ENCODE measurements at regions not wholly inside any gene's neighbourhood (a gene's known extent, or its start where the extent isn't known, plus 50 kb on each side); places are given as distances from the start of the nearest gene placed in this dataset.

GRCh38 chr9:78671785-78672184, 374.9 kb downstream of the PSAT1 start:
- in situ Hi-C loops (cut with MboI), result no loop called here
- Histone ChIP-seq H3K4me1 (ENCODE audit: insufficient read depth) (peaks cover 23% of the 10 kb centered on the region), H3K4me3 (no peak overlapping the region), H4K20me1 (ENCODE audit: insufficient read depth) (no peaks in the 10 kb centered on the region), H3F3A (ENCODE audit: insufficient read depth) (peaks cover 16% of the 10 kb centered on the region), H3K9me3 (ENCODE audit: low read depth) (no peaks in the 10 kb centered on the region), H3K4me2 (ENCODE audit: unreplicated experiment) (no peak overlapping the region), H3K79me2 (ENCODE audit: insufficient read depth) (no peaks in the 10 kb centered on the region), H3K9ac (no peak overlapping the region), H3K27me3 (replicated peaks; ENCODE audit: insufficient read depth) (no peaks in the 10 kb centered on the region), H3K9me2 (ENCODE audit: insufficient read depth) (no peaks in the 10 kb centered on the region), H3K27ac (no peak overlapping the region), H3K36me3 (ENCODE audit: low read depth) (no peaks in the 10 kb centered on the region), H2AFZ (no peak overlapping the region)
- TF ChIP-seq EZH2phosphoT487 (IDR thresholded peaks at IDR 0.05; ENCODE audit: insufficient read depth, low read depth) (no peak), EZH2 (IDR thresholded peaks at IDR 0.05; ENCODE audit: insufficient read depth, poor library complexity, severe bottlenecking) (no peak)
- WGBS, 2 experiments (ENCODE audit: low coverage in 1 of 2, low lambda C conversion rate in 2 of 2, missing lambda C conversion rate in 2 of 2), result 47 to 49% methylated on average over 3 of the region's 3 CpGs
- DNase-seq, result no peak

- no peaks in the 10 kb centered on the region for H3K9me2 ChIP-seq (ENCODE audit: insufficient read depth)
- no peak overlapping the region for H3K27ac ChIP-seq
- H3K4me3 ChIP-seq, result no peak overlapping the region
- H3K27me3 ChIP-seq (replicated peaks; ENCODE audit: insufficient read depth), result no peaks in the 10 kb centered on the region
- H3K4me1 ChIP-seq (ENCODE audit: insufficient read depth), result peaks cover 30% of the 10 kb centered on the region
- no peaks in the 10 kb centered on the region for H3K36me3 ChIP-seq (ENCODE audit: low read depth)
- no peak overlapping the region for H3K4me2 ChIP-seq (ENCODE audit: unreplicated experiment)
- in situ Hi-C loops (cut with MboI), result no loop called here
- TF ChIP-seq EZH2phosphoT487 (IDR thresholded peaks at IDR 0.05; ENCODE audit: insufficient read depth, low read depth) (no peak), EZH2 (IDR thresholded peaks at IDR 0.05; ENCODE audit: insufficient read depth, poor library complexity, severe bottlenecking) (no peak)
- H3K9me3 ChIP-seq (ENCODE audit: low read depth), result no peaks in the 10 kb centered on the region
- H2AFZ ChIP-seq, result no peak overlapping the region
- no peak overlapping the region for H3K9ac ChIP-seq
- no peaks in the 10 kb centered on the region for H4K20me1 ChIP-seq (ENCODE audit: insufficient read depth)
- H3K79me2 ChIP-seq (ENCODE audit: insufficient read depth), result no peaks in the 10 kb centered on the region
- 82 to 83% methylated on average over 2 of the region's 2 CpGs for WGBS, 2 experiments (ENCODE audit: low coverage in 1 of 2, low lambda C conversion rate in 2 of 2, missing lambda C conversion rate in 2 of 2)
- no peak for DNase-seq
- peaks cover 19% of the 10 kb centered on the region for H3F3A ChIP-seq (ENCODE audit: insufficient read depth)
Measured at GRCh38 chr9:78674874-78675273, 377.9 kb downstream of the PSAT1 start.

GRCh38 chr9:78676009-78676408, 379.1 kb downstream of the PSAT1 start:
- Histone ChIP-seq H3K4me2 (ENCODE audit: unreplicated experiment) (peak overlapping the region; percentile 61), H3F3A (ENCODE audit: insufficient read depth) (peaks cover 19% of the 10 kb centered on the region), H3K9me2 (ENCODE audit: insufficient read depth) (no peaks in the 10 kb centered on the region), H3K79me2 (ENCODE audit: insufficient read depth) (no peaks in the 10 kb centered on the region), H3K36me3 (ENCODE audit: low read depth) (no peaks in the 10 kb centered on the region), H4K20me1 (ENCODE audit: insufficient read depth) (no peaks in the 10 kb centered on the region), H3K4me3 (peak overlapping the region; percentile 31; the same call in 1 of the 2 replicates), H3K9ac (peak overlapping the region; percentile 29; the same call in 1 of the 2 replicates), H2AFZ (peak overlapping the region; percentile 43; the same call in 1 of the 2 replicates), H3K27ac (peak overlapping the region; percentile 76), H3K4me1 (ENCODE audit: insufficient read depth) (peaks cover 30% of the 10 kb centered on the region), H3K9me3 (ENCODE audit: low read depth) (no peaks in the 10 kb centered on the region), H3K27me3 (replicated peaks; ENCODE audit: insufficient read depth) (no peaks in the 10 kb centered on the region)
- TF ChIP-seq EZH2phosphoT487 (IDR thresholded peaks at IDR 0.05; ENCODE audit: insufficient read depth, low read depth), result no peak
- no peak for TF ChIP-seq EZH2 (IDR thresholded peaks at IDR 0.05; ENCODE audit: insufficient read depth, poor library complexity, severe bottlenecking)
- WGBS, 2 experiments (ENCODE audit: low coverage in 1 of 2, low lambda C conversion rate in 2 of 2, missing lambda C conversion rate in 2 of 2), result 56 to 73% methylated on average over 2 of the region's 2 CpGs
- peak; percentile 48 for DNase-seq
- in situ Hi-C loops (cut with MboI), result no loop called here

- H3K9me2 ChIP-seq (ENCODE audit: insufficient read depth), result no peaks in the 10 kb centered on the region
- peak overlapping the region; percentile 61 for H3K4me2 ChIP-seq (ENCODE audit: unreplicated experiment)
- H3F3A ChIP-seq (ENCODE audit: insufficient read depth), result peaks cover 19% of the 10 kb centered on the region
- H4K20me1 ChIP-seq (ENCODE audit: insufficient read depth), result no peaks in the 10 kb centered on the region
- TF ChIP-seq EZH2phosphoT487 (IDR thresholded peaks at IDR 0.05; ENCODE audit: insufficient read depth, low read depth), result 0 out of 2 replicates have a peak, but pooled peaks have one; percentile 56
- no peak for TF ChIP-seq EZH2 (IDR thresholded peaks at IDR 0.05; ENCODE audit: insufficient read depth, poor library complexity, severe bottlenecking)
- in situ Hi-C loops (cut with MboI), result no loop called here
- no peaks in the 10 kb centered on the region for H3K9me3 ChIP-seq (ENCODE audit: low read depth)
- H3K4me1 ChIP-seq (ENCODE audit: insufficient read depth), result peaks cover 30% of the 10 kb centered on the region
- H3K27ac ChIP-seq, result peak overlapping the region; percentile 76
- no peaks in the 10 kb centered on the region for H3K27me3 ChIP-seq (replicated peaks; ENCODE audit: insufficient read depth)
- DNase-seq, result peak; percentile 72
- H2AFZ ChIP-seq, result no peak overlapping the region
- H3K36me3 ChIP-seq (ENCODE audit: low read depth), result no peaks in the 10 kb centered on the region
- no peaks in the 10 kb centered on the region for H3K79me2 ChIP-seq (ENCODE audit: insufficient read depth)
- H3K4me3 ChIP-seq, result peak overlapping the region; percentile 31
- H3K9ac ChIP-seq, result peak overlapping the region; percentile 29
Measured at GRCh38 chr9:78676623-78677022, 379.7 kb downstream of the PSAT1 start.

GRCh38 chr9:78677326-78677725, 380.4 kb downstream of the PSAT1 start:
- peaks cover 33% of the 10 kb centered on the region for H3K4me1 ChIP-seq (ENCODE audit: insufficient read depth)
- no peaks in the 10 kb centered on the region for H4K20me1 ChIP-seq (ENCODE audit: insufficient read depth)
- H3K9me3 ChIP-seq (ENCODE audit: low read depth), result no peaks in the 10 kb centered on the region
- DNase-seq, result peak; percentile 77
- no peaks in the 10 kb centered on the region for H3K79me2 ChIP-seq (ENCODE audit: insufficient read depth)
- 0 out of 2 replicates have a peak overlapping the region, but pooled peaks have one; percentile 10 for H2AFZ ChIP-seq
- no peaks in the 10 kb centered on the region for H3K27me3 ChIP-seq (replicated peaks; ENCODE audit: insufficient read depth)
- no peak overlapping the region; the same call in 1 of the 2 replicates for H3K9ac ChIP-seq
- no peak for TF ChIP-seq EZH2phosphoT487 (IDR thresholded peaks at IDR 0.05; ENCODE audit: insufficient read depth, low read depth)
- no peak for TF ChIP-seq EZH2 (IDR thresholded peaks at IDR 0.05; ENCODE audit: insufficient read depth, poor library complexity, severe bottlenecking)
- WGBS, 2 experiments (ENCODE audit: low coverage in 1 of 2, low lambda C conversion rate in 2 of 2, missing lambda C conversion rate in 2 of 2), result 8 to 15% methylated on average over 2 of the region's 2 CpGs
- in situ Hi-C loops (cut with MboI), result no loop called here
- peak overlapping the region; percentile 61 for H3K4me2 ChIP-seq (ENCODE audit: unreplicated experiment)
- peak overlapping the region; percentile 76 for H3K27ac ChIP-seq
- peak overlapping the region; percentile 31 for H3K4me3 ChIP-seq
- H3K36me3 ChIP-seq (ENCODE audit: low read depth), result no peaks in the 10 kb centered on the region
- H3K9me2 ChIP-seq (ENCODE audit: insufficient read depth), result no peaks in the 10 kb centered on the region
- H3F3A ChIP-seq (ENCODE audit: insufficient read depth), result peaks cover 19% of the 10 kb centered on the region

All from GM23248 (cell line).